Spleen (tissue), 7 donors: ENCODE measurements at regions not wholly inside any gene's neighbourhood (a gene's known extent, or its start where the extent isn't known, plus 50 kb on each side); places are given as distances from the start of the nearest gene placed in this dataset.

Experiments used
- CTCF ChIP-seq, 11 experiments: fragments of 200-600 bp in 7 of 11; fragments of 450-650 bp in 4 of 11; sonication (generic) in 4 of 11; IDR thresholded peaks in 8 of 11; conservative IDR thresholded peaks in 3 of 11; 1 replicate in 7 of 11; 2 replicates in 4 of 11; pipeline versions ENCODE4 v1.4.0 to v1.8.0; 2016 to 2021; ENCODE audit warnings: antibody characterized with exemption in 11 of 11, inconsistent platforms in 4 of 11, mild to moderate bottlenecking in 1 of 11
- POLR2AphosphoS5 ChIP-seq, 3 donors: sonication (generic); formaldehyde crosslinking; IDR thresholded peaks; one replicate each; pipeline ENCODE4 v1.5.1; 2017; ENCODE audit warnings: antibody characterized with exemption in 3 of 3
- donor health status: DM: no; HTN: no; CAD: no; lungs with moderate emphysema.
- donor health status: DM: no; HTN: no; CAD: no.
- donor health status: DM: no; HTN: no; CAD: no.

GRCh38 chr5:61949054-61949678, 356.8 kb upstream of the KIF2A start:
- TF ChIP-seq CTCF (IDR thresholded peaks at IDR 0.05 in 8 of 11, conservative IDR thresholded peaks at IDR 0.05 in 3 of 11) (no peak), POLR2AphosphoS5 (IDR thresholded peaks at IDR 0.05) (no peak)
